Ascending aorta (tissue), 2 donors: ENCODE measurements at regions not wholly inside any gene's neighbourhood (a gene's known extent, or its start where the extent isn't known, plus 50 kb on each side); places are given as distances from the start of the nearest gene placed in this dataset.

Source experiments
- DNase-seq, 2 donors: peaks; one replicate each; pipeline ENCODE4 v3.0.0-alpha.2; 2019; ENCODE audit warnings: low spot score in 2 of 2
- H3K27ac ChIP-seq, 2 donors: fragments of 200-600 bp; sonication (generic); one replicate each; pipeline ENCODE4 v1.5.1; 2016 to 2017; ENCODE audit warnings: mild to moderate bottlenecking in 1 of 2
- H3K27me3 ChIP-seq: fragments of 200-600 bp; sonication (generic); one replicate; pipeline ENCODE4 v1.5.1; 2017
- H3K36me3 ChIP-seq, 2 donors: fragments of 200-600 bp; sonication (generic); one replicate each; pipeline ENCODE4 v1.5.1; 2016
- H3K4me1 ChIP-seq, 2 donors: fragments of 200-600 bp; sonication (generic); one replicate each; pipeline ENCODE4 v1.5.1; 2016 to 2017; ENCODE audit warnings: mild to moderate bottlenecking in 1 of 2
- H3K4me3 ChIP-seq, 2 donors: fragments of 200-600 bp; sonication (generic); one replicate each; pipeline ENCODE4 v1.5.1; 2016 to 2017; ENCODE audit warnings: mild to moderate bottlenecking in 1 of 2
- H3K9me3 ChIP-seq, 2 donors: fragments of 200-600 bp; sonication (generic); one replicate each; pipeline ENCODE4 v1.5.1; 2016
- intact Hi-C: fragments of 100-400 bp; cut with DNase I; formaldehyde crosslinking; loops from one replicate; pipeline ENCODE4 v1.15.1; 2023
- TF ChIP-seq, protein P1 (sequence below), 3 experiments: fragments of 200-600 bp in 2 of 3; fragments of 450-650 bp in 1 of 3; sonication (generic) in 2 of 3; IDR thresholded peaks; one replicate each; pipeline ENCODE4 v1.5.1; 2016 to 2019; ENCODE audit warnings: antibody characterized with exemption in 3 of 3, mild to moderate bottlenecking in 1 of 3, moderate library complexity in 1 of 3

GRCh38 chr14:83047059-83047830 is 1513.6 kb upstream of the SEL1L start:
- H3K4me1 ChIP-seq = no peaks in the 10 kb centered on the region
- H3K36me3 ChIP-seq = no peaks in the 10 kb centered on the region
- intact Hi-C loops = no loop called here
- no peaks in the 10 kb centered on the region for H3K9me3 ChIP-seq
- TF ChIP-seq, protein P1, sequence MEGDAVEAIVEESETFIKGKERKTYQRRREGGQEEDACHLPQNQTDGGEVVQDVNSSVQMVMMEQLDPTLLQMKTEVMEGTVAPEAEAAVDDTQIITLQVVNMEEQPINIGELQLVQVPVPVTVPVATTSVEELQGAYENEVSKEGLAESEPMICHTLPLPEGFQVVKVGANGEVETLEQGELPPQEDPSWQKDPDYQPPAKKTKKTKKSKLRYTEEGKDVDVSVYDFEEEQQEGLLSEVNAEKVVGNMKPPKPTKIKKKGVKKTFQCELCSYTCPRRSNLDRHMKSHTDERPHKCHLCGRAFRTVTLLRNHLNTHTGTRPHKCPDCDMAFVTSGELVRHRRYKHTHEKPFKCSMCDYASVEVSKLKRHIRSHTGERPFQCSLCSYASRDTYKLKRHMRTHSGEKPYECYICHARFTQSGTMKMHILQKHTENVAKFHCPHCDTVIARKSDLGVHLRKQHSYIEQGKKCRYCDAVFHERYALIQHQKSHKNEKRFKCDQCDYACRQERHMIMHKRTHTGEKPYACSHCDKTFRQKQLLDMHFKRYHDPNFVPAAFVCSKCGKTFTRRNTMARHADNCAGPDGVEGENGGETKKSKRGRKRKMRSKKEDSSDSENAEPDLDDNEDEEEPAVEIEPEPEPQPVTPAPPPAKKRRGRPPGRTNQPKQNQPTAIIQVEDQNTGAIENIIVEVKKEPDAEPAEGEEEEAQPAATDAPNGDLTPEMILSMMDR (IDR thresholded peaks at IDR 0.05) = no peak
- H3K27ac ChIP-seq = no peak overlapping the region
- no peak overlapping the region for H3K4me3 ChIP-seq
- no peaks in the 10 kb centered on the region for H3K27me3 ChIP-seq
- no peak for DNase-seq

DNA sequence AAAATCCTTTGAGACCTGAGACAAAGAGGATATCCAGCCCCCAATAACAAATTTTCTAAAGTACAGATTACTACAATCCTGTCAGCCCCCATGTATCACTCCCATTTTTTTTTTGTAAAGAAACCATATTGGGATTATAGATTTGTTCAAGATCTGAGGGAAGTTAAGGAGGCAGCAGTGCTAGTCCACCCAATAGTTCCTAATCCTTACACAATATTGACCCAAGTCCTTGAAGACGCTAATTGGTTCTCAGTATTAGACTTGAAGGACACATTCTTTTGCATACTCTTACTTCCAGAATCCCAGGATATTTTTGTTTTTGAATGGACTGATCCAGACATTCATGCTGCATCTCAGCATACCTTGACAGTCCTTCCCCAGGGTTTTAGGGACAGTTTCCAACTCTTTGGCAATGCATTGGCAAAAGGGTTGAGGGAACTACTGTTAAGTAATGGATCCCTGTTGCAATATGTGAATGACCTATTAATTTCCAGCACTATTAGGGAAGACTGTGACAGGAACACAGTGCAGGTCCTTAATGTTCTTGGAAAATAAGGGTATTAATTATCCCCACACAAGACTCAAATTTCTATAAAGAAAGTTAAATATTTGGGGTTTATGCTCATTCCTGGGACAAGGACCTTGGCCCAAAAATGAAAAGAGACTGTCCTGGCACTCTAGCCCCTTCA is 1519.5 kb upstream of the SEL1L start:
- H3K27me3 ChIP-seq = no peaks in the 10 kb centered on the region
- no peaks in the 10 kb centered on the region for H3K9me3 ChIP-seq
- H3K4me3 ChIP-seq = no peak overlapping the region
- H3K27ac ChIP-seq = no peak overlapping the region
- no peaks in the 10 kb centered on the region for H3K36me3 ChIP-seq
- TF ChIP-seq, protein P1 (IDR thresholded peaks at IDR 0.05) = no peak
- H3K4me1 ChIP-seq = no peaks in the 10 kb centered on the region
- DNase-seq = no peak
- intact Hi-C loops = no loop called here

DNA sequence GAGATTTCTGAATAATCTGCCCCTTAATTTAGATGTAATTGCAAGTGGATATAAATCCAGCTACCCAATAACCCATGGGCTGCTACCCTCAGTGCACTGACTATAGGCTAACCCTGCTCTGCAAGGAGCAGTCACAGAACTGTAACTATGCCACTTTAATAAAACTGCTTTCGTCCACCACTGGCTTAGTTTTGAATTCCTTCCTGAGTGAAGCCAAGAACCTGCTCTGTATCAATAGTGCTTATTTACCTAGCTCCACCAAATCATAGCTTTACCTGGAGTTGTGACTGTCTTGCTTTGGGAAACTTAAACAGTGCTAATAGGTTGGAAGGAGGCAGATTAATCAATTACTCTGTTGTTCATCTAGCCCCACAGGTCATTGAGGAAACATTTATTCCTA is 1524.4 kb upstream of the SEL1L start:
- Histone ChIP-seq H3K36me3 (no peaks in the 10 kb centered on the region), H3K4me1 (no peaks in the 10 kb centered on the region), H3K27me3 (no peaks in the 10 kb centered on the region), H3K4me3 (no peak overlapping the region), H3K27ac (no peak overlapping the region), H3K9me3 (no peaks in the 10 kb centered on the region)
- intact Hi-C loops = no loop called here
- TF ChIP-seq, protein P1 (IDR thresholded peaks at IDR 0.05) = no peak
- no peak for DNase-seq

DNA sequence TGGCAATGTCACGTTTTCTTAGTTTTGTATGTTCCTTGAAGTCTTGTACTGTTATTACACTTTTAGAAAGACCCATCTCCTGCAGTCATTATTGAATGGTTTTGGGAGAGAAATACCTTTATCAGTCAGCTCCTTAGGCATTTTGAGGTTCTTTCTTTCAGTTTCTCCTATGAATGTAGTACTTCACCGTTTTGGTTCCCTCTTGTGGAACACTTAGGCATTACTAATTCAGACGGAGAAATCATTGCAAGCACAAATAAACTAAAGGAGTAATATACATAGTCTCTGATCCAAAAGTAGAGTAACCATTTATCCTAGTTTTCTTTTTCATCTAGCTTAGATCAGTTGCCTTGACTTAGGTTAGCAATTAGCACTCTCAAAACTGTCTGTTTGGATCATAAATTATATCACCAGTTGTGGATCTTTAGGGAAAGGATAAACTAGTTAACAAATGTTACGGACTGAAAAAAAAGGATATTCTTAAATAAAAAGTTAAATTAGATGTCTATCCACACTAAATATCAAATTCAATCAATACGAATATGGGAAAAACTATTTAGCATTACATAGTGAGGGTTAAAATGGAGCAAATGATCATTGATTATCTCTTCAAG is 1538.3 kb upstream of the SEL1L start:
- TF ChIP-seq, protein P1 (IDR thresholded peaks at IDR 0.05) = no peak
- DNase-seq = no peak
- Histone ChIP-seq H3K9me3 (peaks cover 0 to 8% of the 10 kb centered on the region in 2 donors), H3K27ac (no peak overlapping the region), H3K27me3 (no peaks in the 10 kb centered on the region), H3K4me1 (no peaks in the 10 kb centered on the region), H3K4me3 (no peak overlapping the region), H3K36me3 (no peaks in the 10 kb centered on the region)
- intact Hi-C loops = no loop called here

GRCh38 chr14:83085136-83085535 is 1551.5 kb upstream of the SEL1L start:
- Histone ChIP-seq H3K9me3 (no peaks in the 10 kb centered on the region), H3K36me3 (no peaks in the 10 kb centered on the region), H3K4me3 (no peak overlapping the region), H3K27me3 (no peaks in the 10 kb centered on the region), H3K27ac (no peak overlapping the region), H3K4me1 (no peaks in the 10 kb centered on the region)
- TF ChIP-seq, protein P1 (IDR thresholded peaks at IDR 0.05) = no peak
- intact Hi-C loops = no loop called here
- DNase-seq = no peak
